HG02642 (cell line): ENCODE measurements at regions not wholly inside any gene's neighbourhood (a gene's known extent, or its start where the extent isn't known, plus 50 kb on each side); places are given as distances from the start of the nearest gene placed in this dataset.
"Not testable (repeated sequence)": the region's sequence is repeated elsewhere in the genome, so short reads cannot be mapped to it uniquely, and the experiment has no call there.

Experiments used
- ATAC-seq: cut with Tn5 transposase; IDR thresholded peaks from one replicate; pipeline ENCODE4 v1.9.1; 2021; ENCODE audit warnings: mild to moderate bottlenecking; ENCODE audit not compliant: unreplicated experiment, poor library complexity

GRCh38 chr17:27365329-27365945 lies 71.5 kb downstream of the WSB1 start:
- not testable (repeated sequence) for ATAC-seq

GRCh38 chr17:27366437-27366836 lies 72.5 kb downstream of the WSB1 start:
- no peak for ATAC-seq

GRCh38 chr17:27367121-27367981 lies 73.4 kb downstream of the WSB1 start:
- no peak for ATAC-seq

GRCh38 chr17:27368151-27368795 lies 74.4 kb downstream of the WSB1 start:
- no peak for ATAC-seq

GRCh38 chr17:27368980-27369379 lies 75.1 kb downstream of the WSB1 start:
- ATAC-seq = no peak

- no peak for ATAC-seq
These were observed 76.9 kb downstream of the WSB1 start for GRCh38 chr17:27370776-27371175.

GRCh38 chr17:27373695-27374094 lies 79.8 kb downstream of the WSB1 start:
- ATAC-seq = not testable (repeated sequence)

- ATAC-seq = no peak
These were observed 79.4 kb upstream of the KSR1 start for GRCh38 chr17:27376637-27377547.

- no peak for ATAC-seq
These were observed 77.6 kb upstream of the KSR1 start for GRCh38 chr17:27378482-27379175.

GRCh38 chr17:27379888-27380533 lies 76.2 kb upstream of the KSR1 start:
- no peak for ATAC-seq

- ATAC-seq = no peak
These were observed 75.7 kb upstream of the KSR1 start for GRCh38 chr17:27380551-27380950.

- ATAC-seq = peak; percentile 80
These were observed 75.2 kb upstream of the KSR1 start for GRCh38 chr17:27381007-27381501.

GRCh38 chr17:27382025-27382424 lies 74.2 kb upstream of the KSR1 start:
- no peak for ATAC-seq

GRCh38 chr17:27384261-27384701 lies 72.0 kb upstream of the KSR1 start:
- ATAC-seq = no peak

- ATAC-seq = no peak
These were observed 71.5 kb upstream of the KSR1 start for GRCh38 chr17:27384726-27385125.

GRCh38 chr17:27385626-27386025 lies 70.6 kb upstream of the KSR1 start:
- no peak for ATAC-seq

GRCh38 chr17:27386206-27387075 lies 69.8 kb upstream of the KSR1 start:
- ATAC-seq = no peak

GRCh38 chr17:27389542-27390140 lies 66.6 kb upstream of the KSR1 start:
- no peak for ATAC-seq
